GM18909 (cell line): ENCODE measurements at regions not wholly inside any gene's neighbourhood (a gene's known extent, or its start where the extent isn't known, plus 50 kb on each side); places are given as distances from the start of the nearest gene placed in this dataset.

ENCODE experiments used
- ATAC-seq: cut with Tn5 transposase; IDR thresholded peaks from one replicate; pipeline ENCODE4 v1.9.1; 2021; ENCODE audit warnings: mild to moderate bottlenecking; ENCODE audit not compliant: unreplicated experiment, poor library complexity

DNA sequence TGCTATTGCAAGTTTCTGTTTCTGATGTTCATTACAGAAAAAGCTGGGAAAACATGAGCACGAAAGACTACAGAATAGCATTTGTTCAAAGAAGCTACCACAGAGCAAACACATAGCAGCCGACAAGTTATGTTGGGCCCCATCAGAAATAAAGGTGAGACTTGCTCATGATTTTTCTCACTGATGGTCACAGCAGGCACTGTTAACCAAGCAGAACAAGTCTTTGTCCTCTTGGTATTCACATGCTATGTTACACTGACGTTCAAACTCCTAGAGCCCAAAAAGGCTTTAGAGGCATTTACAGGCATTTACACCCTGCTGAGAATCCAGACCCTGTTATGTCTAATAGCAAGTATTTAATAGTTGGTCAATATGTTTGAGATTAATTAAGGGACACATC is 235.0 kb upstream of the HNMT start:
- no peak for ATAC-seq

DNA sequence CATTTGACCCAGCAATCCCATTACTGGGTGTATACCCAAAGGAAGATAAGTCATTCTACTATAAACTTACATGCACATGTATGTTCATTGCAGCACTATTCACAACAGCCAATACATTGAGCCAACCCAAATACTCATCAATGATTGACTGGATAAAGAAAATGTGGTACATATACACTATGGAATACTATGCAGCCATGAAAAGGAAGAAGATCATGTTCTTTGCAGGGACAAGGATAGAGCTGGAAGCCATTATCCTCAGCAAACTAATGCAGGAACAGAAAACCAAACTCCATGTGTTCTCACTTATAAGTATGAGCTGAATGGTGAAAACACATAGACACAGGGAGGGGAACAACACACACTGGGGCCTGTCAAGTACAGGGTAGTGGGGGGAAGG is 226.7 kb upstream of the HNMT start:
- ATAC-seq: no peak

DNA sequence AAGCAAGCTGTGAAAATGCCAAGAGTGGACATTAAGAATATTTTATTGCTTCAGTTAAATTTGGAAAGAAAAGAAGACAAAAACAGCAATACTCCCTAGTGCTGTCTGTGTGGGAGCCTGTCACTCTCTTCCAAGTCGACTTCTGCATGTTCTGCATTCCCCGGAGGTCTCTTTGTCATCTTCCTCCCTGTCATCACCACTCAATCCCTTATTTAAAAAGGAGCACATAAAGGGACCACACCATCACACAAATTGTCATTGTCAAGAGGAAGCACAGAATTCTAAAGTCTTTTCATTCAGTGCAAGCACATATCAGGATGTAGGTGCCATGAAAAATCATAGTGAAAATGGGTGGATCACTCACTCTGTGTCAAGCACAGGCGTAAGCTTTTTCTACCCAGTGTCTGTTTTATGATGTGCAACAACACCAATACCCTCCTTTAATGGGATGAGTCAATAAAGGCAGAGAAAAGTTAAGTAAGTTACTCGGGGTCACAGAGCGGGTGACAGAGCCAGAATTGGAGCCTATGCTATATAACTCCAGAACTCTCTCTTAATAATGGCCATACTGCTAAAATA is 222.4 kb upstream of the HNMT start:
- ATAC-seq: no peak

DNA sequence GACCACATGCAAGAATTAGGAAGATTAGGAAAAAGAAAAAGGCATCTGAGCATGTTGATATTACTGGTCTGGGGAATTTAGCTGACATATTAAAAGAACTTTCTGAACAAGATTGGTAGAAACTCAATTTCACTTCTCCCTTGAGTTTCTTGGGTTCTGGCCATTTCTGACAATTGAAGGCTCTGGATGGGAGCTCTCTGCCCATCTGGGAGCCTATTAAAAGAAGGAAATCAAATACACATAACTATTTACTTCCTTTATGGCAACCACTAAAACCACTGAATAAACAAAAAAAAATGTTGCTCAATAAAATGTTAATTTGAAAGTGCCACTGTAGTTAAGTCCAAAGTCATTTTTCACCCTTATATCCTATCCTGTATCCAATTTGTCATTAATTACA is 216.8 kb upstream of the HNMT start:
- no peak for ATAC-seq

DNA sequence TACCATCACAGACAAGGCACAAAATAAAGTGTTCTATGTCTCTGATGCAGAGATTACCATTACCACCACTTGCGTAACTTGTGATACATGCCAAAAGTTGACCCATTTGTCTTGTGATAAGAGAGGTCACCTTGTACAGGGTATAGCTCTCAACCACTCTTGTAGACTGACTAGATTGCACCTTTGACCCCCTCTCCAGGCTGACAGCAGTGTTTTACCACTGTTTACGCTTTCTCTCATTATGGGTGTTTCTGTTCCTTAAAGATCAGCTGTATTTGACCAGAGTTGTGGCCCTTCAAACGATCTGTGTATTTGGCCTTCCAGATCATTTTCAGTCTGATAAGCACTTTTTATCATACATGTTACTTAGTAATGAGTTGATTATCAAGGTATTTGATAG is 215.7 kb upstream of the HNMT start:
- no peak for ATAC-seq

DNA sequence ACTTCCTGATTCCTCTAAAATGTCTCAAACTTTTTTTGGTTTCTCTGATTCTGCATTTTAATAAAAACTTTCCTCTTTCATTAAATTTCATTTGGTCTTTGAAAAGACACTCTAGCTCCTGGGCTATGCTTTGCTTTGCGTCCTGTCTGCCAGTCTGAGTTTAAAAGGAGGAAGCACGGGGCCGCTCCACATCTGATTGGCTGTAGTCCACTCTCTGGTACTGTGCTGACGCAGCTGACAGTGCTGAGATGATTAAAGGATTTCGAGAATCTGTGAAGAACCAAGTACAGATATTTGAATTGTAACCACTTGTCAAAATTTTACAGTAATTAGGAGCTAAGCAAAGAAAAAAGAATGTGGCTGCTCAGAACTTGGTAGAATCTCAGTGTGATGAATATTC is 199.6 kb upstream of the HNMT start:
- no peak for ATAC-seq

DNA sequence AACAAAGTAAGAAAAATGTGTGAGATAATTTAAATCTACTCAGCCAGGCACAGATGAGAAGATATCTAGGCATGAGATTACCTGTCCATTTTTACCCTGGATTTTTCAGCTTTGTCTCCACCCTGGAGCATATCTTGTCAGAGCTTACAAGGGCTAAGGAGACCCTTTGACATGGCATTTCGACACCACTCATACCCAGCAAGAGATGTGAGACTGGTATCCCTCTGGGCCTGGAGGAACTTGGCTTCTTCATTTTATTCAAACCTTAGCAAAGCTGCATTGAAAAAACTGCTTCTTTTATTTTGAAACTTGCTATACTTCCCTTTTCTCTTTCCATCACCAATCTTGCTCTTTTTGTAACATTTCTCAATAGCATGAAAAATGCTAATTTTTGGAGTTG is 194.9 kb upstream of the HNMT start:
- no peak for ATAC-seq

DNA sequence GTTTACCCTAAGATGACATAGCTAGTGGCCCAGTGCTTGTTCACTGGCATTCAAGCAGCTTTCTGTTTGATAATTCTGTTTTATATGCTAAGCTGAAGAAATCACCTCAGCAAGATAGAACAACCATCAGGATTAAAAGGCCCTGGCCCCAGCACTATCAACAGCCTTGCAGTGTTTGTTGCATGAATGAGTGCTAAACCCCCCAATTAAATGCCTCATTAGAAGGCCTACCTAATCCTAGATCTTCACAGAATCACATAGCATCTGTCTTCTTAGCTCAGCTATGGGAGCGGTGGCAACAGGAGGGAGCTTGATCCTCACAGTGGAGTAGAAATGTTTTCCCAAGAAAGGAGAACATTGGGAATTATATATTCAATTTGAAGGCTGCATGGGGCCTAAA is 194.1 kb upstream of the HNMT start:
- no peak for ATAC-seq

DNA sequence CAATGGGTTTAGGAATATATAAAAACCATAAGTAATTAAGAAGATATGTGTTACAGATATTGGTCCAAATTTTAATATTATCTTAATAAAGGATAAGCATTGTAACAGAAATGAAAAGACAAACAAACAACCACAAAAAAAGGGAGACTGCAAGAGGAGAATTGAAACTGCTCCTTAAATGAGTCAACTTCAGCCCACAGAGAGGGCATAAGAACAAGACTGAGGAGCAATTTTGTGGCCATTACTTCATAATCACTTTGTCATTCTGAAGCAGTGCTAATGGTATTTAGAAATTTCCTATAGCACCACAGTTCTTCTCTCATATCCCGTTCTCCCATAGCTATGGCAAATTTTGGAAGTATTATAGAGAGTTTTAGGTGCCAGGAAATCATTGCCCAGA is 193.2 kb upstream of the HNMT start:
- peak; percentile 41 for ATAC-seq

DNA sequence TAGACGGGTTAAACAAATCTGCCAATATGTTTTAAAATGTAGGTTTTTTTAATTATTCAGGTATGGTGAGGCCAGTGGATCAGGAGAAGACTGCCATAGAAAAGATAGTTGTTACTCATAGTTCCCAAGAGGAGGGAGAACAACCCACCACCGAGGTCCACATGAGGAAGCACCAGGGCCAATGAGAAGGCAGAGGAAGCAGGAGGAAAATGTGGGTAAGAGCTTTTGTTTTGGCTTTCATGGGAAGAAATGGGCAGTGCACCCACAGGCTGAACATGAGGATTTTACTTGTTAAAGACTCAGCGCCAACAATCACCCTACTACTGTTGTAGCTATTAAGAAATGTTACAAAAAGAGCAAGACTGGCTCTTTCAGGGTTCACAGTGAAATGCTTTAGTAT is 191.8 kb upstream of the HNMT start:
- ATAC-seq: no peak

DNA sequence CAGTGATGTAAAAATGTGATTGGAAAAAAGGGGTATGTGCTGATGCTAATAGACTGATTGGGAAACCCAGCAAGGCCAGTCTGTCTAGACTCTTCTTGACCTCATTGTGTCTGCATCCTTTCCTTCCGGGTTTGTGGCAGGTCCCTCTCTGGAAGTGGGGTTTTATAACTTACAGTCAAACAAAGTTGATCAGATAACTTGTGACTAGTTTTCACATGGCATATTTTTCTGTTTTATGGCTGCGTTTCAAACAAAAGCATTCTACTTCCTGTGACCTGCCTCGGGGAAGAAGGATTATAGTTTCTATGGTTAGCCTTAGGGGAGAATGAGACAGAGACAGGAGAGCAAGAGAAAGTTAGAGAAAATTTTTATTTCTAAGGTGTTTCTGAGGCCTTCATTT is 188.7 kb upstream of the HNMT start:
- no peak for ATAC-seq

DNA sequence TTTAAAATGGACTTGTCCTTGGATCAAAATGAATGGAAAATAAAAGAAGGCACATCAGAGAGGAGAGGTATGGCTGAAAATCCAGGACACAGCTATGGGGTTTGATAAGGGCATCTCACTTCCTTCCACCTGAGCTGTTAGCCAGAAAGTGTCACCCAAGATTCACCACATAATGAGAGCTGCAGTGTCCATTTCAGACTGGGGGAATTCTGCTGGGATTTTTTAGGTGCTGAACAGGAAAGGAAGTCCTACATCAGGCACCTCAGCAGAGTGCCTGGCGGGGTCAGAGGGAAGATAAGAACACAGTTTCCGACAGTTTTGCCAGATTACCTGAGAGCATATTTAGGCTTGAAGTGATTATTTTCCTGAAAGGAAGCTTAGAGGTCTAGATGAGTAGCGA is 187.6 kb upstream of the HNMT start:
- ATAC-seq: no peak

DNA sequence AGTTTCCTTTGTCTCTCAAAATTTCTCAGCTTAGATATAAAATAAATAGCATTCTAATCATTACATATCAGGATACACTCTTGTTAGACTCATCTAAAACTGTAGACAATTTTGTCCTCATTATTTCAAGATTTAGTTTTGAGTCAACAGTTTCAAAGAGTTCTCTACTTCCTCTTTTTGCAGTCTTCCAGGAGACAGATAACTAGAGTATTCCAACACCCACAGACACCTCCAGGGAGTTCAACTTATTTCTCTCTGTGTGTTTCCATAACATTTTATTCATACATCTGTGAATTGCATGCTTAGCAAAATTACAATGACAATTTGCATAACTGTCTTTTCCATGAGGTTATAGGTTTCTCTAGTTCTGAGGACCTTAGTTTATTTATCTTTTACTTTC is 166.6 kb upstream of the HNMT start:
- peak; percentile 66 for ATAC-seq

DNA sequence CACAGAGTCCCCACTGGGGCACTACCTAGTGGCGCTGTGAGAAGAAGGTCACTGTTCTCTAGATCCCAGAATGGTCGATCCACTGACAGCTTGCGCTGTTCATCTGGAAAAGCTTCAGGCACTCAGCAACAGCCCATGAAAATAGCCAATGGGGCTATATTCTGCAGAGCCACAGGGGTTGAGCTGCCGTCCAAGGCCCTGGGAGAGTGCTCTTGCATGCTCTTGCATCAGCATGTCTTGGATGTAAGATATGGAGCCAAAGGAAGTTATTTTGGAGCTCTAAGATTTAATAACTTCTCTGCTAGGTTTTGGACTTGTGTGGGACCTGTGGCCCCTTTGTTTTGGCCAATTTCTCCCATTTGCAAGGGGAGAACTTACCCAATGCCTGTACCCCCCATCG is 164.7 kb upstream of the HNMT start:
- ATAC-seq: no peak

DNA sequence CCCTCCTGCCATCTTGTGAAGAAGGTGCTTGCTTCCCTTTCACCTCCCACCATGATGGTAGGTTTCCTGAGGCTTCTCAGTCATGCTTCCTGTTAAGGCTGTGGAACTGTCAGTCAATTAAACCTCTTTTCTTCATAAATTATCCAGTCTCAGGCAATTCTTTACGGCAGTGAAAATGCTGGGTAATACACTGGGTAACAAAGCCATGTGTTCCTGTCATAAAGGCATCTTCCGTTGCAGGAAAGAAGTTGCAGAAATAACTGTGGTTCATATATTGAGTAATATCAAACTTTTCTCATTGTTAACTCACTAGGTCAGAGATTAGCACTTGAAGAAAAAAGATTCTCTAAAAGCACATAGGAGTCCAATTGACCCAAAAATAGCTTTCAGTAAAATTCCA is 163.9 kb upstream of the HNMT start:
- no peak for ATAC-seq

DNA sequence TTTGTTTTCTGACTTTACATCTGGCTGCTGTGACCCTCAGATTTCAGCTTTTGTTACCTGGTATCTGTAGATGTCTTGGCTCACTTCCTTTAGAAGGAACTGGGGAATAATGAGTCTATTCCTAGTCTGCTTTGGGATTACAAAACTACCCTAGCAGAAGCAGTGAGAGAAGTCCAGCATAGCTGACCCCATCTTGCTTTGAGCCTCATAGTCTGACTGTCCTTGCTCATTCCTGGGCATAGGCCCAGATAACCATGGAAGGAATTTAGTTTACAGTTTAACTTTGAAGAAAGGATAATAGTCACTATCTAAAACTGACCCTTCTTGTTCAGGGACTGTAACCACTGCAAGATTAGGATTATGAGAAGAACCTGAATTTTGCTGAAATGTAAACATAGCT is 163.0 kb upstream of the HNMT start:
- no peak for ATAC-seq

DNA sequence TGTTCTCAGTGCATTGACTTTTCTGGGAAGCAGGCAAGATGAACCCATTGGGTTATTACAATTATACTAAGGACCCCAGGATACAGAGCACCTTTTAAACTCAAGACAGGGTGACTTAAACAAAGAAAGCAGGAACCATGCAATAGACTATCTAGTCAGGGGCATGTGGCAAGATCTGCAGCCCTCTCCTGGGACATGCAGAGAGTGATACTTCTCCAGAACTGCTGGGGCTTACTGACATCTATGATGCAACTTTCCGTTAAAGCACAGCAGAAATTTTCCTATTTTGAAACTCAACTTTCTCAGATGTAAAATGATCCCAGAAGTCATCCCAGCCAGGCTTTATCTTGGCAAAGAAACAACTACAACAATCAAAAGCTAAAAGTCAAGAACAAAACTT is 162.2 kb upstream of the HNMT start:
- no peak for ATAC-seq

DNA sequence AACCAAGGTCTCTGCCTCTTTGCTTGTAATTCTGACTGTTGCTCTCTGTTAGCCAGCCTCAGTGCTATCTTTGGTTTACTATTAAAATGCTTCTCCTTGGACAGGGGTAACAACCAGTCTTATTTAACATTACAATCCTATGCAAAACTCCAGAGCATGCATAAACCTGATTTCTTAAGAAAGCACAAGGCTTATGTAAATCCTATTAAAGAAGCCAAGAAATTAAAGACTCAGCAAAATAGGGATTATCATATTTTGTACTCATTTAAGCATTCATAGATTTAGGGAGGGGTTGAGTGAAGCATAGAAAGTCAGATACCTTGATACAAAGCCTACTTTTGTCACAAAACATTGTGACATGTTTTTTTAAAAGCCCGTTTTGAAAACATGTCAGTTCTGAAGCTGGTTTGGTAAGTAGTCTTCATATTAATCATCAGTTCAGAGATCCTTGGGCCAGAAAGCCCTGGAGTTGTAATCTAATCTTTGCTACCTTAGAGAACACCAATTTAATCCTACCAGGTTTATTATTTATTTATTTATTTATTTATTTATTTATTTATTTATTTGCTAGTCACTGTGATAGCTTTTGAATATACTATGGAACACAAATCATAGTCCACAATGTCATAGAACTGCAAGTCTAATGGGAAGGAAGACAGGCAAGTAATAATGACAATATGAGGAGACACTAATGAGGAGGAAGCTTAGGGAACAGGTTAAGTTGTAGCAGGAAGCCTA is 158.0 kb upstream of the HNMT start:
- ATAC-seq: no peak

DNA sequence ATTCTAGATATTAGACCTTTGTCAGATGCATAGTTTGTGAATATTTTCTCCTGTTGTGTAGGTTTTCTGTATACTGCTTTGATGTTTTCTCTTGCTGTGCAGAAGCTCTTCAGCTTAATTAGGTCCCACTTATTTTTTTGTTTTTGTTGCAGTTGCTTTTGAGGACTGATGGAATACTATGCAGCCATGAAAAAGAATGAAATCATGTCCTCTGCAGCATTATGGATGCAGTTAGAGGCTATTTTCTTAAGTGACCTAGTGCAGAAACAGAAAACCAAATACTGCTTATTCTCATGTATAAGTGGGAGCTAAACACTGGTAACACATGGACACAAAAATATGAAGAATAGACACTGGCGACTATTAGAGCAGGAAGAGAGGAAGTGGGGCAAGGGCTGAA is 155.0 kb upstream of the HNMT start:
- no peak for ATAC-seq

DNA sequence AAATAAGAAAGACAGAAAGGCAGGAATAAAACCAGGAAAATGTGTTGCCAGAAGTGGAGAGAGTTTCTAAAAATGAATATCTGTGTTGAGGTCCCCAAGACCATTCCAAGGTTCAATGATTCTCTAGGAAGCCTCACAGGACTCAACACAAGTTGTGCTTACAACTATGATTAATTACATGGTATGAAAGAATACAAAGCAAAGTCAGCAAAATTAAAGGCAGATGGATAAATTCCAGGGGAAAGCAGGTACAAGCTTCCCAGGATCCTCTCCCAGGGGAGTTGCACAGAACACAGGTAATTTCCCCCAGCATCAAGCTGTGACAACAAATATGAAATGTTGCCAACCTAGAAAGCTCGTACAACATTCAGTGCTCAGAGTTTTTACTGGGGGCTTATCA is 154.4 kb upstream of the HNMT start:
- ATAC-seq: no peak

DNA sequence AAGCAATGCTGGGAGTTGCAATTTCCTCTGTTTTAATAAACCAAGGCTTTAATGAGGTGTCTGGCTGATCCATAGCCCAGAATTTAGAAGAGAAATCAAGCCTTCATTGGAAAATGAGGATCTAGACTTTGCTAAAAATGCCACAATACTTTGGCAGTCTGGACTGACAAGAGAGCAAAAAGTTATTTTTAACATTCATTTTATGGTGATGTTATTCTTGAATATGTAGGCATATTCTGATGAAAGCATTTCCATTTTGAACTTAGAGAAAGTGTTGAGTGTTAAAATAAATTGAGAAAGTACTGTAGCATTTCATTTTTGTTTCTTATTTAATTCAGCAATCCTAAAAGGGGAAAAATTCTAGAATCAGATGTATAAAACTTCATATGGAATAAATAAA is 151.8 kb upstream of the HNMT start:
- ATAC-seq: no peak

DNA sequence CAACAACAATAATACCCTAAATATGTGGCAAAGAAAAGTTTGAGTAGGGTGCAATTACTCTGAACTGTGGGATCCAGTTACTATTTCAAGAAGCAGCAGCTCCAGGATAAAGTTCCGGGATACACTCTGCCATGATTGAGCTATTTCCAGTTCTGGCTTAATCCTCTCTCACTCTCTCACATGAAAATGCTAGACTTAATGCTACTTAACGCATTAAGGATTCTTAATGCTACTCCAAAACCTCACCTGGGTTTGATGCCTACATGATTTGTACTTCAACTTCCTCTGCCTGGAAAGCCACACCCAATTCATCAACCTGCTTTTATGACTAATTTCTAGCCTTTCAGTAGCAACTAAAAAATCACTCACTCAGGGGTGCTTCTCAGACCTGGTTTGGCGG is 151.1 kb upstream of the HNMT start:
- no peak for ATAC-seq

DNA sequence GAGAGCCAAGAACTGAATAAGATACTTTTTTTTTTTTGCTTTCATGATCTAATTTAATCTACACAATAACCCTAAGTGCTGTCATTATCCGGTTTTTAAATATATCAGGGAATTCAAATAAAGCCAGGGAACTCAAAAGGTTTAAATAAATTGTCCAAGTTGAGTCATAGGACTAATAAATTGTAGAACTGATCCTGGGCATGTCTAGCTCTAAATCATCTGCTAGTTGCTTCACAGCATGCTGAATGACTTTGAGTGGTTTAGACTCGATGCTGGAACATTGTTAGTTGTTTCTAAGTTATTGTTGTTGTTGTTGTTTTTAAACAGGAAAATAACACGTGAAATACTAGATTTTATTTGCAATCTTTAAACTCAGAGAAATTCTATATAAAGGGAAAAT is 147.2 kb upstream of the HNMT start:
- ATAC-seq: no peak
